Retinal pigment epithelial cell (primary cell): ENCODE measurements at regions not wholly inside any gene's neighbourhood (a gene's known extent, or its start where the extent isn't known, plus 50 kb on each side); places are given as distances from the start of the nearest gene placed in this dataset.
A peak's percentile ranks its signal among the peaks of the same experiment; 100 is the strongest.

Experiments used
- DNase-seq: peaks from one replicate; pipeline ENCODE4 v3.0.0-alpha.2; 2010; ENCODE audit warnings: low read depth
- H3K4me3 ChIP-seq: 2 replicates; pipeline ENCODE4 v1.5.1; 2011; ENCODE audit warnings: mild to moderate bottlenecking, low read length, control low read depth, moderate library complexity
- TF ChIP-seq, protein P1 (sequence below): conservative IDR thresholded peaks from 2 replicates; pipeline ENCODE4 v1.5.1; 2011; ENCODE audit warnings: low read depth, low read length, control low read depth, inconsistent platforms

- H3K4me3 ChIP-seq = no peak overlapping the region
- TF ChIP-seq, protein P1, sequence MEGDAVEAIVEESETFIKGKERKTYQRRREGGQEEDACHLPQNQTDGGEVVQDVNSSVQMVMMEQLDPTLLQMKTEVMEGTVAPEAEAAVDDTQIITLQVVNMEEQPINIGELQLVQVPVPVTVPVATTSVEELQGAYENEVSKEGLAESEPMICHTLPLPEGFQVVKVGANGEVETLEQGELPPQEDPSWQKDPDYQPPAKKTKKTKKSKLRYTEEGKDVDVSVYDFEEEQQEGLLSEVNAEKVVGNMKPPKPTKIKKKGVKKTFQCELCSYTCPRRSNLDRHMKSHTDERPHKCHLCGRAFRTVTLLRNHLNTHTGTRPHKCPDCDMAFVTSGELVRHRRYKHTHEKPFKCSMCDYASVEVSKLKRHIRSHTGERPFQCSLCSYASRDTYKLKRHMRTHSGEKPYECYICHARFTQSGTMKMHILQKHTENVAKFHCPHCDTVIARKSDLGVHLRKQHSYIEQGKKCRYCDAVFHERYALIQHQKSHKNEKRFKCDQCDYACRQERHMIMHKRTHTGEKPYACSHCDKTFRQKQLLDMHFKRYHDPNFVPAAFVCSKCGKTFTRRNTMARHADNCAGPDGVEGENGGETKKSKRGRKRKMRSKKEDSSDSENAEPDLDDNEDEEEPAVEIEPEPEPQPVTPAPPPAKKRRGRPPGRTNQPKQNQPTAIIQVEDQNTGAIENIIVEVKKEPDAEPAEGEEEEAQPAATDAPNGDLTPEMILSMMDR = no peak
- DNase-seq = no peak
Observed at GRCh38 chr7:94288096-94288495, 106.6 kb upstream of the COL1A2 start.

GRCh38 chr7:94289071-94289470 lies 105.6 kb upstream of the COL1A2 start:
- DNase-seq = no peak
- TF ChIP-seq, protein P1 = peak; percentile 100

DNA sequence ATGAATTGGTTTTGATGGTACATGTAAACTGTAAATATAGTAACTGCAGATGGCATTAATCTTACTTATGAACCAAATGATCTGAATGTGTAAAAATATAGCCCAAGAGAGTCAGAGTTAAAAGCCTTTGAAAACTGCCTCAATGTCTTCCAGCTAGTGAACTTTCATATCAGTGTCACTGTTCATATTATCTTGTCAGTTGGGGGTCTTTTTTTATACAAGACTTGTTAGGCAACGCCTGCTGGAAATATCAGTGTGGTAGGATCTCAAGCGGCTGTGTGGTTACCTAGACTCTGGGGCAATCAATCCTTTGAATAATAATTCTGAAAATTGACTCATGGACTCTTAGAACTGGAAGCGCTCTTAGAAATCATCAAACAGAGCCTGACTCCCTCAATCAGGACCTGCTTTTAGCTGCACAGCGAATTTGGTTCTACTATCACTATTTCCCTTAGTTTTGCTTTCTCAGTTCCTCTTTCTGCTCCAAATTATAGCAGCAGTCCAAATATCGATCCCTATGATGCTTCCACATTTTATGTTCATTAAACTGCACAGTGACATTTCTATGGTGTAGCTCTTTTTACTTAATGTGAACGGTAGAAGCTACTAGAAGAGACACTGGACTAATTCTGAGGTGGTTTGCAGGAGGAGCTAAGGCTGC lies 100.1 kb upstream of the COL1A2 start:
- DNase-seq = no peak
- no peak overlapping the region for H3K4me3 ChIP-seq
- TF ChIP-seq, protein P1 = no peak

More at GRCh38 chr7:94289071-94289470, 105.6 kb upstream of the COL1A2 start:
- no peak overlapping the region for H3K4me3 ChIP-seq

DNA sequence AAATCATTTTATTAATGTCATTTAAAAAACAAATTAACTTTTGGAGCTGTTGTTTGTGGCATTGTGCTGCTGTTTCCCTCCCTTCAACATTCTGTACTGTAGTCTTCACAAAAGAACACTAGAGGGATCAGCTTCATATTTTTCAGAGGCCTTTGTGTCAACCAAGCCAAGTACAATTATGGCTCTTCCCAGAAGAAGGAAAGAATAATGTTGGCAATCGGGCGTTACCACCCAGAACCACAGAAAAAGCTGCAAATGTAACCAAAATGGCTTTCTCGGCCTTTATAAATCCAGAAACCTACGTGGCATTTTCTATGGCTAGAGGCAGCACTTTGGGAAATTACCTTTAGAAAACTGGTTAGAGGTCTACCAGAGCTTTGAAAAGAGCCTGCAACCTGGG lies 98.8 kb upstream of the COL1A2 start:
- no peak for DNase-seq
- TF ChIP-seq, protein P1 = peak; percentile 65
- H3K4me3 ChIP-seq = no peak overlapping the region

GRCh38 chr7:94296881-94297280 lies 97.8 kb upstream of the COL1A2 start:
- TF ChIP-seq, protein P1 = no peak
- DNase-seq = no peak
- H3K4me3 ChIP-seq = no peak overlapping the region

DNA sequence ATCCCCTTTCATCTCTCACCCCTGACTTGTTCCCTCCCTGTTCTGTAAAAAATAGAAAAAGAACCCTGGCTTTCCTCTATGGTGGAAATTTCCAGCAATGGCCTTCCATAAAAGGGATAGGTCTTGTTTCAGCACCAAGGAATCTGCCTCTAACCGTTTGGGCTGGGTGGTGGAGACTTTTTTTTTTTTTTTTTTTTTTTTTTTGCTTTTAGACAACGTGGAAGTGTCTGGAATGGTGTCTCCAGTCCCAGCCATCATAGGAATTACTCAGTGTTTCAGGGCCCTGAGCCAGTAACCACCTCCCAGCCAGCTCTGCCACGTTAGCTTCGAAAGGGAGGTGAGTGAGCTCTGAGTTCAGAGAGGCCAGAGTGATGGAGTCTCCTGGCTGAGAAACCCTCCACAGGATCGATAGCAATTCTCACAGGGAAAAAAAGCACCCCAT lies 97.3 kb upstream of the COL1A2 start:
- TF ChIP-seq, protein P1 = no peak
- H3K4me3 ChIP-seq = no peak overlapping the region
- DNase-seq = no peak

DNA sequence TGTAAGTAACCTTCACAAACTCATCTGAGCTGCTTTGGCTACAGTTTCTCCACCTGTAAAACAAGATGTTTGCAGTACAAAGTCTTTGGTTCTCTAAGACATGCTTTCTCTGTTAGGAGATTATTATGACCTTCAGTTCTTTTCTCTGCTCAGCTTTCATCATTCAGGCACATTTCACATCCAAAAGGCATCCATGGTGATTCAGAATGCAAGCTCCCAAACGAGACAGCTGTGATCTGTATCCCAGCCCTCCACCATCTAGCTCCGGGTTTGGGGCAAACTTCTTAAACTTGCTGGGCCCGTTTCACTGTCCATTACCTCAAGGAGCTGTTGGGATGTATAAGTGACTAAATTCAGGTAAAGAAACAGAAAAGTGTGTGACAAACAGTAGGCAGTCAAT lies 95.8 kb upstream of the COL1A2 start:
- no peak for DNase-seq
- TF ChIP-seq, protein P1 = no peak
- no peak overlapping the region for H3K4me3 ChIP-seq
